Body of pancreas (tissue), 4 donors: ENCODE measurements at regions not wholly inside any gene's neighbourhood (a gene's known extent, or its start where the extent isn't known, plus 50 kb on each side); places are given as distances from the start of the nearest gene placed in this dataset.

ENCODE experiments used
- ATAC-seq: fragments of 150-250 bp; one replicate; pipeline ENCODE4 v1.9.1; 2016
- DNase-seq, 4 donors: peaks; one replicate each; pipeline ENCODE4 v3.0.0-alpha.2; 2019
- H3K27ac ChIP-seq, 4 donors: fragments of 200-600 bp; sonication (generic); 1 replicate in 3 of 4; 2 replicates in 1 of 4; pipeline versions ENCODE4 v1.5.1 to v1.6.1; 2016 to 2019; ENCODE audit warnings: mild to moderate bottlenecking in 1 of 4, mixed read lengths in 1 of 4, moderate library complexity in 1 of 4
- H3K27me3 ChIP-seq, 2 donors: fragments of 200-600 bp; sonication (generic); one replicate each; pipeline ENCODE4 v1.6.0; 2016; ENCODE audit warnings: mild to moderate bottlenecking in 1 of 2
- H3K36me3 ChIP-seq, 2 donors: fragments of 200-600 bp; sonication (generic); replicated peaks in 1 of 2; 2 replicates each; pipeline ENCODE4 v1.5.1; 2016; ENCODE audit warnings: low read depth in 2 of 2; ENCODE audit not compliant: insufficient read depth in 1 of 2
- H3K4me1 ChIP-seq: fragments of 200-600 bp; sonication (generic); one replicate; pipeline ENCODE4 v1.6.0; 2016
- H3K4me3 ChIP-seq, 2 donors: fragments of 200-600 bp; sonication (generic); 1 replicate in 1 of 2; 2 replicates in 1 of 2; pipeline ENCODE4 v1.5.1; 2016 to 2019
- H3K9me3 ChIP-seq, 3 donors: fragments of 200-600 bp; sonication (generic); 1 replicate in 2 of 3; 2 replicates in 1 of 3; pipeline ENCODE4 v1.5.1; 2016
- POLR2A ChIP-seq, 3 donors: fragments of 450-650 bp; IDR thresholded peaks; one replicate each; pipeline ENCODE4 v1.6.1; 2016; ENCODE audit warnings: antibody characterized with exemption in 3 of 3, mild to moderate bottlenecking in 2 of 3
- WGBS, 2 donors: methylation state at CpG; one replicate each; pipeline ENCODE4 v1.1.5; 2017; 5-methylcytosine and 5-hydroxymethylcytosine counted together
- intact Hi-C: fragments of 100-400 bp; cut with DNase I; formaldehyde crosslinking; loops from one replicate; pipeline ENCODE4 v1.15.1; 2023
- TF ChIP-seq, protein P1 (sequence below), 7 experiments: fragments of 450-650 bp in 4 of 7; fragments of 200-600 bp in 3 of 7; sonication (generic) in 3 of 7; IDR thresholded peaks; one replicate each; pipeline ENCODE4 v1.5.1; 2016 to 2019; ENCODE audit warnings: antibody characterized with exemption in 7 of 7

- 46 to 71% methylated on average over 2 of the region's 2 CpGs for WGBS, 2 donors
- no peaks in the 10 kb centered on the region for H3K9me3 ChIP-seq
- H3K4me3 ChIP-seq: no peak overlapping the region
- H3K27me3 ChIP-seq: no peaks in the 10 kb centered on the region
- intact Hi-C loops: no loop called here
- no peak overlapping the region for H3K27ac ChIP-seq
- ATAC-seq (no peak), DNase-seq (no peak)
- no peaks in the 10 kb centered on the region for H3K36me3 ChIP-seq
- no peaks in the 10 kb centered on the region for H3K4me1 ChIP-seq
- TF ChIP-seq, protein P1, sequence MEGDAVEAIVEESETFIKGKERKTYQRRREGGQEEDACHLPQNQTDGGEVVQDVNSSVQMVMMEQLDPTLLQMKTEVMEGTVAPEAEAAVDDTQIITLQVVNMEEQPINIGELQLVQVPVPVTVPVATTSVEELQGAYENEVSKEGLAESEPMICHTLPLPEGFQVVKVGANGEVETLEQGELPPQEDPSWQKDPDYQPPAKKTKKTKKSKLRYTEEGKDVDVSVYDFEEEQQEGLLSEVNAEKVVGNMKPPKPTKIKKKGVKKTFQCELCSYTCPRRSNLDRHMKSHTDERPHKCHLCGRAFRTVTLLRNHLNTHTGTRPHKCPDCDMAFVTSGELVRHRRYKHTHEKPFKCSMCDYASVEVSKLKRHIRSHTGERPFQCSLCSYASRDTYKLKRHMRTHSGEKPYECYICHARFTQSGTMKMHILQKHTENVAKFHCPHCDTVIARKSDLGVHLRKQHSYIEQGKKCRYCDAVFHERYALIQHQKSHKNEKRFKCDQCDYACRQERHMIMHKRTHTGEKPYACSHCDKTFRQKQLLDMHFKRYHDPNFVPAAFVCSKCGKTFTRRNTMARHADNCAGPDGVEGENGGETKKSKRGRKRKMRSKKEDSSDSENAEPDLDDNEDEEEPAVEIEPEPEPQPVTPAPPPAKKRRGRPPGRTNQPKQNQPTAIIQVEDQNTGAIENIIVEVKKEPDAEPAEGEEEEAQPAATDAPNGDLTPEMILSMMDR (IDR thresholded peaks at IDR 0.05): no peak
- no peak for TF ChIP-seq POLR2A (IDR thresholded peaks at IDR 0.05)
Observed at GRCh38 chr2:7858624-7859023, 823.2 kb upstream of the ID2 start.

DNA sequence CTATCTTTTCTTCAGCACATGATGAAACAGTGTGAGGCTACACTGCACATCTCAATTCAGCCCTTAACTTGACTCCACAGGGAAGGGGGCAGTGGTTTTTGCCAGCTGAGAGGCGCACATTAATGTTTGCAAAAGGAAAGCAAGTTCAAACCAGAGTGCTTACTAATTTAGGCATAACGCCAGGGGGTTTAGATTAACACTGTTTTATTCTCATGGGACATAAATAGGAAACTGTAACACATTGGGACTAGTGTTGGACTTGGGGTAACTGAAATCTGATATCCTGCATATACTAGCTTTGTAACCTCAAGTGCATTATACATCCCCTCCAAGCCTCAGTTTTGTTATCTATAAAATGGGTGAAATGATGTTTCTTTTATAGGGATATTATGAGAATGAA is 821.2 kb upstream of the ID2 start:
- intact Hi-C loops: no loop called here
- ATAC-seq (no peak), DNase-seq (no peak)
- Histone ChIP-seq H3K9me3 (no peaks in the 10 kb centered on the region), H3K27ac (no peak overlapping the region), H3K4me3 (no peak overlapping the region), H3K36me3 (no peaks in the 10 kb centered on the region), H3K27me3 (no peaks in the 10 kb centered on the region), H3K4me1 (no peaks in the 10 kb centered on the region)
- TF ChIP-seq, protein P1 (IDR thresholded peaks at IDR 0.05): no peak
- TF ChIP-seq POLR2A (IDR thresholded peaks at IDR 0.05): no peak
- WGBS, 2 donors: 15 to 35% methylated on average over 2 of the region's 2 CpGs

DNA sequence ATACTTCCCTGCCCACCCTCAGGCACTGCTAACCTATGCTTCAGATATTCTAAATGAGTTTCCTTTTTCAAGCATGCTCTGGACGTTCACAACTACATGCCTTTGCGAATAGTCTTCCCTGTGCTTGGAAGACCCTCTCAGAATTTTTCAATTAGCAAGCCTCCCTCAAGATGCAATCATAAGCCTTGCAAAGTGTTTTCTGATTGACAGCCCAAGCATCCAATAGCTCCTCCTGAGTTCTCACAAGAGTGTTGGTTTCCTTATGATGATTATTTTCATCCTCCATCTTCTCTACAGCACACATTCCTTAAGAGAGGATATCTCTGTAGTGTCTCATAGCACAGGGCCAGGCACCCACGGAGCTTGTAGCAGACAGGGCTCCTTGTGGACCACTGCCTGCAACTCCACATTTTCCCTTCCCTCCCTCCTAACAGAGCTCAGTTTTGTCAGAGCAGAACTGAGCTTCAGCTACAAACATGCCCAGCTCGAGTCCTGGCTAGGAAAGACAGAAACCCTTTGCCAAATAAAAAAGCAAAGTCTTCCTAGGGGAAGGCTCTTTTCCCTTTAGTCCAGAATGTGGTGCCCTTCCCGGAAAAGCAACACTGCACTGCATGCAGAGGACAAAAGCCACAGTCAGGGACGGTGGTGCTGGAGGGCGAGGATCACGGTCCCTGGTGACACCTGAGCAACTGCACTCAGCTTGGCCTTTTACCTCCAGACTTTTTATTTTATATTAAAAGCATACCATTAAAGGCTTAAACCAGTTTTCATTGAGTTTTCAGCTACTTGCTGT is 819.8 kb upstream of the ID2 start:
- no peaks in the 10 kb centered on the region for H3K4me1 ChIP-seq
- DNase-seq (no peak), ATAC-seq (no peak)
- no peak for TF ChIP-seq POLR2A (IDR thresholded peaks at IDR 0.05)
- TF ChIP-seq, protein P1 (IDR thresholded peaks at IDR 0.05): no peak
- WGBS, 2 donors: 85 to 92% methylated on average over 8 of the region's 8 CpGs
- intact Hi-C loops: no loop called here
- no peak overlapping the region for H3K4me3 ChIP-seq
- no peaks in the 10 kb centered on the region for H3K36me3 ChIP-seq
- H3K27me3 ChIP-seq: no peaks in the 10 kb centered on the region
- no peaks in the 10 kb centered on the region for H3K9me3 ChIP-seq
- H3K27ac ChIP-seq: no peak overlapping the region

DNA sequence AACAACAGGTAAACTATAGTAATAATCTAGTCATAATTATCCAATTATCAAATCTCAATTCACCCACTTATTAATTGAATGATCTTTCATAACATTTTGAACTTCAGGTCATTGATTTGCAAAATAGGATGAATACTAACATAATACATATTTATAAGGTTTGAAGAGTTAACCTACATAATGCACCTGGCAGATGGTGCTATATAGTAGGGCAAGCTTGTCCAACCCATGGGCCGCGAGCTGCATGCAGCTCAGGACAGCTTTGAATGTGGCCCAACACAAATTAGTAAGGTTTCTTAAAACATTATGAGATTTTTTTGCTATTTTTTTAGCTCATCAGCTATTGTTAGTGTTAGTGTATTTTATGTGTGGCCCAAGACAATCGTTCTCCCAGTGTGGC is 815.8 kb upstream of the ID2 start:
- Histone ChIP-seq H3K4me1 (no peaks in the 10 kb centered on the region), H3K4me3 (no peak overlapping the region), H3K27ac (no peak overlapping the region), H3K27me3 (no peaks in the 10 kb centered on the region), H3K9me3 (no peaks in the 10 kb centered on the region), H3K36me3 (no peaks in the 10 kb centered on the region)
- intact Hi-C loops: no loop called here
- TF ChIP-seq, protein P1 (IDR thresholded peaks at IDR 0.05): no peak
- TF ChIP-seq POLR2A (IDR thresholded peaks at IDR 0.05): no peak
- 91 to 97% methylated on average over 3 of the region's 3 CpGs for WGBS, 2 donors
- DNase-seq (no peak), ATAC-seq (no peak)

DNA sequence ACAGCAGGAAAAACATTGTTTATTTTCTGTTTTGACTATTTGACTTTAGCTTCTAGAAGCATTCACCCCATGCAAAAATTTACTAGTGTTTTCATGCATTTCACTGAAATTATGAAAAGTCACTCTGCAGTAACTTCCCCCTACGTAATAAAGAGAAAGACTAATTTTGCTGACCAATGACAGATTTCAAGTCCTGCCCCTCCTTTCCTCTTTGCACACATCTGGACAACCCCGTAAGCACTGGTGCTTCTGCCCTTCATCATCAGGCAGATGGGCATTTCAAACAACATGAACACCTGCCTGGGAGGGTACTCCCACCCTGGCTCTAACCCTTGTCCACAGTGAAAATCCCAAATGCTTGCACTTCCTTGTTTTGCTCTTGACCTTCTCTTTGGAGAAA is 815.0 kb upstream of the ID2 start:
- TF ChIP-seq, protein P1 (IDR thresholded peaks at IDR 0.05): no peak
- no peak for TF ChIP-seq POLR2A (IDR thresholded peaks at IDR 0.05)
- Histone ChIP-seq H3K4me1 (no peaks in the 10 kb centered on the region), H3K4me3 (no peak overlapping the region), H3K9me3 (no peaks in the 10 kb centered on the region), H3K27me3 (no peaks in the 10 kb centered on the region), H3K27ac (no peak overlapping the region), H3K36me3 (no peaks in the 10 kb centered on the region)
- ATAC-seq (no peak), DNase-seq (no peak)
- WGBS, 2 donors: 69 to 96% methylated on average over 2 of the region's 2 CpGs
- intact Hi-C loops: no loop called here
